Fibroblast of lung (primary cell): ENCODE measurements at regions not wholly inside any gene's neighbourhood (a gene's known extent, or its start where the extent isn't known, plus 50 kb on each side); places are given as distances from the start of the nearest gene placed in this dataset.

ENCODE experiments used
- DNase-seq, 2 donors: peaks; one replicate each; pipeline versions ENCODE4 v3.0.0 to v3.0.0-alpha.2; 2010; ENCODE audit warnings: low read depth in 2 of 2
- H2AFZ ChIP-seq: 2 replicates; pipeline ENCODE4 v1.5.1; 2012; ENCODE audit warnings: low read length, control low read depth, inconsistent platforms
- H3K27ac ChIP-seq: 2 replicates; pipeline ENCODE4 v1.5.1; 2011; ENCODE audit warnings: low read length, control low read depth; ENCODE audit not compliant: insufficient read depth
- H3K27me3 ChIP-seq: 2 replicates; pipeline ENCODE4 v1.5.1; 2011; ENCODE audit warnings: mild to moderate bottlenecking, low read length; ENCODE audit not compliant: control insufficient read depth, insufficient read depth
- H3K36me3 ChIP-seq: 2 replicates; pipeline ENCODE4 v1.5.1; 2011; ENCODE audit warnings: low read length; ENCODE audit not compliant: control insufficient read depth, insufficient read depth
- H3K4me1 ChIP-seq: 2 replicates; pipeline ENCODE4 v1.5.1; 2011; ENCODE audit warnings: low read length; ENCODE audit not compliant: control insufficient read depth, insufficient read depth; ENCODE audit errors: extremely low read depth
- H3K4me2 ChIP-seq: 2 replicates; pipeline ENCODE4 v1.5.1; 2011; ENCODE audit warnings: low read length, control low read depth; ENCODE audit not compliant: insufficient read depth; ENCODE audit errors: extremely low read depth
- H3K4me3 ChIP-seq, 4 experiments: fragments of 200-600 bp in 1 of 4; sonication (generic) in 1 of 4; replicated peaks in 1 of 4; 2 replicates each; pipeline ENCODE4 v1.5.1; 2011 to 2016; ENCODE audit warnings: low read length in 4 of 4, low read depth in 3 of 4, mild to moderate bottlenecking in 3 of 4, control low read depth in 2 of 4, inconsistent platforms in 1 of 4, mixed read lengths in 1 of 4; ENCODE audit not compliant: insufficient read depth in 1 of 4; ENCODE audit errors: control extremely low read depth in 1 of 4
- H3K79me2 ChIP-seq: 2 replicates; pipeline ENCODE4 v1.5.1; 2012; ENCODE audit warnings: mild to moderate bottlenecking, low read length, inconsistent platforms; ENCODE audit not compliant: control insufficient read depth, insufficient read depth
- H3K9ac ChIP-seq: 2 replicates; pipeline ENCODE4 v1.5.1; 2011; ENCODE audit warnings: mild to moderate bottlenecking, low read length, control low read depth; ENCODE audit not compliant: insufficient read depth
- H3K9me3 ChIP-seq: 2 replicates; pipeline ENCODE4 v1.5.1; 2012; ENCODE audit warnings: low read depth, low read length; ENCODE audit not compliant: control insufficient read depth, insufficient read depth
- H4K20me1 ChIP-seq: 2 replicates; pipeline ENCODE4 v1.5.1; 2011; ENCODE audit warnings: low read length; ENCODE audit not compliant: control insufficient read depth, insufficient read depth; ENCODE audit errors: extremely low read depth
- CTCF ChIP-seq, 2 donors: IDR thresholded peaks in 1 of 2; conservative IDR thresholded peaks in 1 of 2; 1 replicate in 1 of 2; 2 replicates in 1 of 2; pipeline ENCODE4 v1.5.1; 2011 to 2012; ENCODE audit warnings: low read length in 2 of 2, control low read depth in 1 of 2, inconsistent platforms in 1 of 2, low read depth in 1 of 2, mild to moderate bottlenecking in 1 of 2
- EZH2 ChIP-seq: IDR thresholded peaks from 2 replicates; pipeline ENCODE4 v1.5.1; 2012; ENCODE audit warnings: low read length, control low read depth, mild to moderate bottlenecking; ENCODE audit errors: missing control alignments

DNA sequence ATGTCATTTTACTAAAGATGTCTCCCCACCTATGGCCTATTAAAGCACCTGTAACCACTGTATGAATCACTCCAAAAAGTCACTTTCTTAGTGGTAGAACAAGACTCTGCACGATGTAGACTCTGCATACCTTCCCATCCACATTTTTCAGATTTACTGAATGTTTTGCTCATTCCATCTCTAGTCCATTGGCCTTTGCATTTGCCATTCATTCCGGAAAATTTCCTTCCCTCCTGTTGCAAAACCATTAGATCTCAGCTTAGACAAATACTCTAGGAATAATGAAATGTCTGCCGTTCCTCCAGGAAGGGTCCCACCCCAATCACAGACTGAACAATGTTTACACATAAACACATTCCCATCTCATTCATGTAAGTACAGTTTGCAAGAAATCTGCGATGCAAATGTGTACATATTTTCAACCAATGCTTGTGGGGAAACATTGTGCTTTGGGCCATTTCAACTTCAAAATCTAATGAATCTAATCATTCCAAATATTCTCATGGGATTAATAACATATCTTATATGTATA lies 146.3 kb upstream of the XYLT1 start:
- no peaks in the 10 kb centered on the region for H3K27me3 ChIP-seq

DNA sequence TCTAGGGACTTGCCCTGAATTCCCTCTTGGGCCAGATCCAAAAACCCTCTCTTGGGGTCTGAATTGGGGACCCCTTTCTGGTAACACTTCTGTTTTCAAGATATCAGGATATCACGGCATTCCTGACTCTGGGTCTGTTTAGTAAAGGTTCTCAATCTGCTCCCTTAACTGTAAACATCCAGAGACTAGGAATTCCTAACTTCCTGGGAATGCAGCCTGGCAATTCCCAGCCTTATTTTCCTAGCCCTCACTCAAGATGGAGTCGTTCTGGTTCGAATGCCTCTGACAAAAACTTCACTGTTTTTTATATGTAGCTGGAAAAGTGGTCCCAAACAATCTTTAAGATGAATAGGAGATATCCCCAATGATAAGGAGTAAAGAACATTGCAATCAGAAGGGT lies 141.6 kb upstream of the XYLT1 start:
- DNase-seq: no peak
- Histone ChIP-seq H3K4me2 (no peak overlapping the region), H3K9ac (no peak overlapping the region)

More for the DNA sequence above, 146.3 kb upstream of the XYLT1 start:
- Histone ChIP-seq H3K79me2 (no peaks in the 10 kb centered on the region), H4K20me1 (no peaks in the 10 kb centered on the region), H3K9me3 (no peaks in the 10 kb centered on the region), H3K4me1 (no peaks in the 10 kb centered on the region), H3K4me3 (no peak overlapping the region), H3K9ac (no peak overlapping the region), H3K36me3 (no peaks in the 10 kb centered on the region), H3K27ac (no peak overlapping the region), H3K4me2 (no peak overlapping the region), H2AFZ (no peak overlapping the region)
- DNase-seq: no peak
- no peak for TF ChIP-seq CTCF (conservative IDR thresholded peaks at IDR 0.05 in 1 of 2, IDR thresholded peaks at IDR 0.05 in 1 of 2; ENCODE audit: low read depth in 1 of 2, low read length in 2 of 2)
- no peak for TF ChIP-seq EZH2

DNA sequence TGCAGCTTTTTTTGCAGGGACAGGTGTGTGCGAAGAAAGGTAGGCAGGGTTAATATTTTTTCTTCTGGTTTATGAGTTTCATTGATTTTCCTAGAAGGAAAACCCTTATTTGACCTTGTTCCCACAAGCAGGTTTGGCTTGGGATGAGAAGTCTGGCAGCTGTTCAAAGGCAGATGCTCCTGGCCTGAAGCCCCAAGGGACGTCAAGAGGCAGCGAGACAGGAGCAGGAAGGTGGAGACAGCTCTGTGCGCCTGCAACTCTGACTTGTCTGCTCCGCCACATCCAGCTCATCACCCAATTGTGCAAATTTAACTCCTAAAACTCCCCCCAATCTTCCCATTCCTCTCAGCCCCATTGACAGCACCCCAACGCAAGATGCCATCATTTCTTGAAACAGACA lies 136.8 kb upstream of the XYLT1 start:
- TF ChIP-seq CTCF (conservative IDR thresholded peaks at IDR 0.05 in 1 of 2, IDR thresholded peaks at IDR 0.05 in 1 of 2; ENCODE audit: low read depth in 1 of 2, low read length in 2 of 2) (no peak), EZH2 (no peak)
- H2AFZ ChIP-seq: no peak overlapping the region
- no peak overlapping the region for H3K9ac ChIP-seq
- no peaks in the 10 kb centered on the region for H3K9me3 ChIP-seq
- H3K27ac ChIP-seq: no peak overlapping the region
- H3K27me3 ChIP-seq: no peaks in the 10 kb centered on the region
- H3K79me2 ChIP-seq: no peaks in the 10 kb centered on the region
- no peak overlapping the region for H3K4me2 ChIP-seq
- no peak overlapping the region for H3K4me3 ChIP-seq
- no peaks in the 10 kb centered on the region for H4K20me1 ChIP-seq
- H3K36me3 ChIP-seq: no peaks in the 10 kb centered on the region
- DNase-seq: no peak
- no peaks in the 10 kb centered on the region for H3K4me1 ChIP-seq

More for the DNA sequence above, 141.6 kb upstream of the XYLT1 start:
- Histone ChIP-seq H3K27ac (no peak overlapping the region), H2AFZ (no peak overlapping the region), H3K79me2 (no peaks in the 10 kb centered on the region), H3K27me3 (no peaks in the 10 kb centered on the region), H3K9me3 (no peaks in the 10 kb centered on the region), H3K4me3 (no peak overlapping the region), H4K20me1 (no peaks in the 10 kb centered on the region), H3K4me1 (no peaks in the 10 kb centered on the region), H3K36me3 (no peaks in the 10 kb centered on the region)
- no peak for TF ChIP-seq CTCF (conservative IDR thresholded peaks at IDR 0.05 in 1 of 2, IDR thresholded peaks at IDR 0.05 in 1 of 2; ENCODE audit: low read depth in 1 of 2, low read length in 2 of 2)
- no peak for TF ChIP-seq EZH2
